Neural crest cell (in vitro differentiated cells): ENCODE measurements at regions not wholly inside any gene's neighbourhood (a gene's known extent, or its start where the extent isn't known, plus 50 kb on each side); places are given as distances from the start of the nearest gene placed in this dataset.
"Not testable (repeated sequence)": the region's sequence is repeated elsewhere in the genome, so short reads cannot be mapped to it uniquely, and the experiment has no call there.

Source experiments
- DNase-seq: peaks from one replicate; pipeline ENCODE4 v3.0.0; 2021; ENCODE audit warnings: low read depth, mixed read lengths, low spot score
- H3K27ac Mint-ChIP-seq: one replicate; pipeline ENCODE4 v1.8.0; 2021; ENCODE audit warnings: mild to moderate bottlenecking, mixed read lengths; ENCODE audit not compliant: unreplicated experiment
- H3K27me3 Mint-ChIP-seq: 2 replicates; pipeline ENCODE4 v1.8.0; 2021; ENCODE audit warnings: low read depth, mild to moderate bottlenecking, mixed read lengths
- H3K36me3 Mint-ChIP-seq: 2 replicates; pipeline ENCODE4 v1.8.0; 2021; ENCODE audit warnings: low read depth, mild to moderate bottlenecking, mixed read lengths
- H3K4me1 Mint-ChIP-seq: 2 replicates; pipeline ENCODE4 v1.8.0; 2021; ENCODE audit warnings: mixed read lengths
- H3K4me3 Mint-ChIP-seq: one replicate; pipeline ENCODE4 v1.8.0; 2021; ENCODE audit warnings: mild to moderate bottlenecking, mixed read lengths
- H3K9me3 Mint-ChIP-seq: 2 replicates; pipeline ENCODE4 v1.8.0; 2021; ENCODE audit warnings: mixed read lengths
- CTCF ChIP-seq: fragments of 200-600 bp; sonication (generic); conservative IDR thresholded peaks from 2 replicates; pipeline ENCODE4 v1.5.0; 2021; ENCODE audit warnings: antibody characterized with exemption, mild to moderate bottlenecking

- Mint-ChIP-seq H3K27me3 (no peaks in the 10 kb centered on the region), H3K9me3 (peaks cover 3% of the 10 kb centered on the region), H3K27ac (peak overlapping the region; percentile 15), H3K4me1 (no peaks in the 10 kb centered on the region), H3K36me3 (no peaks in the 10 kb centered on the region), H3K4me3 (no peak overlapping the region)
- no peak for DNase-seq
- no peak for TF ChIP-seq CTCF
Observed at GRCh38 chr12:46904406-46905238, 78.8 kb upstream of the SLC38A4 start.

GRCh38 chr12:46905239-46905627, 79.4 kb upstream of the SLC38A4 start:
- H3K36me3 Mint-ChIP-seq, H3K9me3 Mint-ChIP-seq, H3K27me3 Mint-ChIP-seq, H3K4me3 Mint-ChIP-seq, DNase-seq, H3K27ac Mint-ChIP-seq, H3K4me1 Mint-ChIP-seq: not testable (repeated sequence)

GRCh38 chr12:46907791-46908190, 82.0 kb upstream of the SLC38A4 start:
- Mint-ChIP-seq H3K4me1 (no peaks in the 10 kb centered on the region), H3K4me3 (no peak overlapping the region), H3K27ac (no peak overlapping the region), H3K27me3 (no peaks in the 10 kb centered on the region), H3K36me3 (peaks cover 9% of the 10 kb centered on the region), H3K9me3 (peaks cover 16% of the 10 kb centered on the region)
- TF ChIP-seq CTCF: no peak
- no peak for DNase-seq

GRCh38 chr12:46908236-46908935, 82.6 kb upstream of the SLC38A4 start:
- Mint-ChIP-seq H3K9me3 (peaks cover 16% of the 10 kb centered on the region), H3K27ac (no peak overlapping the region), H3K27me3 (no peaks in the 10 kb centered on the region), H3K4me1 (no peaks in the 10 kb centered on the region), H3K36me3 (peaks cover 9% of the 10 kb centered on the region), H3K4me3 (no peak overlapping the region)
- no peak for DNase-seq
- TF ChIP-seq CTCF: no peak

- peaks cover 9% of the 10 kb centered on the region for H3K36me3 Mint-ChIP-seq
- H3K27ac Mint-ChIP-seq: no peak overlapping the region
- TF ChIP-seq CTCF: no peak
- H3K4me1 Mint-ChIP-seq: no peaks in the 10 kb centered on the region
- no peak for DNase-seq
- H3K27me3 Mint-ChIP-seq: no peaks in the 10 kb centered on the region
- H3K9me3 Mint-ChIP-seq: peaks cover 16% of the 10 kb centered on the region
- H3K4me3 Mint-ChIP-seq: no peak overlapping the region
Observed at GRCh38 chr12:46908936-46909635, 83.3 kb upstream of the SLC38A4 start.

GRCh38 chr12:46910830-46911229, 85.0 kb upstream of the SLC38A4 start:
- Mint-ChIP-seq H3K27ac (no peak overlapping the region), H3K36me3 (peaks cover 9% of the 10 kb centered on the region), H3K4me3 (no peak overlapping the region), H3K9me3 (peaks cover 16% of the 10 kb centered on the region), H3K4me1 (no peaks in the 10 kb centered on the region), H3K27me3 (no peaks in the 10 kb centered on the region)
- no peak for TF ChIP-seq CTCF
- no peak for DNase-seq
